SK-N-MC (cell line): ENCODE measurements at regions not wholly inside any gene's neighbourhood (a gene's known extent, or its start where the extent isn't known, plus 50 kb on each side); places are given as distances from the start of the nearest gene placed in this dataset.

Experiments
- EZH2 ChIP-seq: fragments of 200-600 bp; sonication (generic); IDR thresholded peaks from one replicate; pipeline ENCODE4 v1.6.1; 2017; ENCODE audit warnings: antibody characterized with exemption
- FOXP2 ChIP-seq: optimal IDR thresholded peaks from 2 replicates; pipeline ENCODE3; 2011; ENCODE audit warnings: mild to moderate bottlenecking, moderate library complexity; ENCODE audit not compliant: insufficient read depth; ENCODE audit errors: extremely low read length, control extremely low read depth
- POLR2AphosphoS5 ChIP-seq: IDR thresholded peaks from 2 replicates; pipeline ENCODE4 v1.6.1; 2012; ENCODE audit warnings: mild to moderate bottlenecking, low read depth, low read length, borderline replicate concordance

DNA sequence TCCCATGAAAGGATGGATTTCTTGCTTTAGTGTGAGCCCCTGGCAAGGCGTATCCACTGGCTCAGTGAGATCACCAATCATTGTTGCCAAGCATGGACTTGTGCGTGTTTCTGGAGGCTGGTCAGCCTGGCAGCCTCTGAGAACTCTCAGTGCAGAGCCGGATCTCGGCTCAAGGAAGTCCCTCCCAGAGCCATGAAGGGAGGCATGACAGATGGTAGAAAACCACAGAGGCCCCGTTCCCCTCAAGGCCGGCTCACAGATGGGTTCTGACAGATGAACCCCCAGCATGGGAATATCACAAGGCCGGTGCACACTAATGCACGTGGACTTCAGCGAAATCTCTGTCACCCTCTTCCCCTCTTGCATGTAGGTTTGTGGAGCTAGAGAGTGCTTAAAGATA, 290.5 kb downstream of the AJAP1 start:
- TF ChIP-seq EZH2 (no peak), POLR2AphosphoS5 (no peak), FOXP2 (no peak)
